H1 (cell line): ENCODE measurements at regions not wholly inside any gene's neighbourhood (a gene's known extent, or its start where the extent isn't known, plus 50 kb on each side); places are given as distances from the start of the nearest gene placed in this dataset.
A peak's percentile ranks its signal among the peaks of the same experiment; 100 is the strongest.

Experiments
- CTCF ChIA-PET: fragments of 300-600 bp; sonication (Branson Sonifier 250); formaldehyde crosslinking; loops from one replicate; lab custom pipeline; 2021; ENCODE audit not compliant: partially characterized antibody; lab: Charles Lee
- POLR2A ChIA-PET: fragments of 300-600 bp; sonication (Branson Sonifier 250); formaldehyde crosslinking; loops from one replicate; lab custom pipeline; 2021; ENCODE audit warnings: inconsistent platforms; ENCODE audit not compliant: partially characterized antibody; lab: Charles Lee
- DNase-seq, 2 experiments: peaks; one replicate each; pipeline versions ENCODE4 v3.0.0 to v3.0.0-alpha.2; 2010 to 2022; ENCODE audit warnings: low spot score in 2 of 2, low read depth in 1 of 2, mixed read lengths in 1 of 2
- FAIRE-seq: peaks from 2 replicates; lab custom pipeline; 2011; peaks lifted over from hg19 to GRCh38; lab: Jason Lieb, UNC
- H2AFZ ChIP-seq: 2 replicates; pipeline ENCODE4 v1.8.1; 2012; ENCODE audit warnings: low read length, inconsistent platforms
- H2AK5ac ChIP-seq: 2 replicates; pipeline ENCODE4 v1.6.1; 2013; ENCODE audit warnings: low read depth, low read length
- H2BK120ac ChIP-seq: replicated peaks from 2 replicates; pipeline ENCODE3; 2013; ENCODE audit warnings: low read depth, low read length, inconsistent platforms
- H2BK12ac ChIP-seq: 2 replicates; pipeline ENCODE4 v1.6.1; 2013; ENCODE audit warnings: low read depth, low read length
- H2BK15ac ChIP-seq: 2 replicates; pipeline ENCODE4 v1.6.1; 2013; ENCODE audit warnings: low read length
- H2BK20ac ChIP-seq: 2 replicates; pipeline ENCODE4 v1.6.1; 2013; ENCODE audit warnings: low read length
- H2BK5ac ChIP-seq: 2 replicates; pipeline ENCODE4 v1.6.1; 2013; ENCODE audit warnings: low read depth, low read length
- H3K14ac ChIP-seq: 2 replicates; pipeline ENCODE4 v1.6.1; 2013; ENCODE audit warnings: inconsistent platforms; ENCODE audit not compliant: insufficient read length
- H3K18ac ChIP-seq: 2 replicates; pipeline ENCODE4 v1.6.1; 2013; ENCODE audit warnings: low read length; ENCODE audit errors: extremely low read depth
- H3K23ac ChIP-seq: 2 replicates; pipeline ENCODE4 v1.6.1; 2013; ENCODE audit warnings: inconsistent platforms; ENCODE audit not compliant: insufficient read length
- H3K23me2 ChIP-seq: 2 replicates; pipeline ENCODE4 v1.6.1; 2013; ENCODE audit warnings: low read depth, low read length
- H3K27ac ChIP-seq: 2 replicates; pipeline ENCODE4 v1.6.1; 2011; ENCODE audit warnings: low read depth, low read length, inconsistent platforms
- H3K27me3 ChIP-seq, 4 experiments: replicated peaks in 1 of 4; 1 replicate in 1 of 4; 2 replicates in 3 of 4; pipeline versions ENCODE4 v1.6.1 to v1.8.1; 2011 to 2013; ENCODE audit warnings: low read length in 3 of 4, mild to moderate bottlenecking in 3 of 4, inconsistent platforms in 2 of 4, mixed read lengths in 2 of 4, moderate library complexity in 1 of 4; ENCODE audit not compliant: control insufficient read depth in 3 of 4, insufficient read depth in 3 of 4; ENCODE audit errors: extremely low read depth in 1 of 4
- H3K36me3 ChIP-seq, 4 experiments: 2 replicates each; pipeline versions ENCODE4 v1.6.1 to v1.8.1; 2011 to 2013; ENCODE audit warnings: mild to moderate bottlenecking in 4 of 4, low read length in 3 of 4, moderate library complexity in 2 of 4, control low read depth in 1 of 4, inconsistent platforms in 1 of 4; ENCODE audit not compliant: insufficient read depth in 4 of 4, control insufficient read depth in 2 of 4
- H3K4ac ChIP-seq: replicated peaks from 2 replicates; pipeline ENCODE3; 2013; ENCODE audit warnings: low read length, low read depth, mixed read lengths, inconsistent platforms; ENCODE audit not compliant: insufficient read length
- H3K4me1 ChIP-seq, 4 experiments: replicated peaks in 1 of 4; 1 replicate in 1 of 4; 2 replicates in 3 of 4; pipeline versions ENCODE4 v1.6.1 to v1.8.1; 2011 to 2013; ENCODE audit warnings: low read length in 3 of 4, inconsistent platforms in 2 of 4, mixed read lengths in 1 of 4; ENCODE audit not compliant: insufficient read depth in 4 of 4, control insufficient read depth in 3 of 4
- H3K4me2 ChIP-seq, 2 experiments: 2 replicates each; pipeline versions ENCODE4 v1.6.1 to v1.8.1; 2011 to 2013; ENCODE audit warnings: low read depth in 2 of 2, low read length in 2 of 2, control low read depth in 1 of 2, inconsistent platforms in 1 of 2, mild to moderate bottlenecking in 1 of 2; ENCODE audit not compliant: insufficient read depth in 1 of 2
- H3K4me3 ChIP-seq, 4 experiments: fragments of 200-600, 300-600 bp in 1 of 4; sonication (generic), shearing (Covaris generic), sonication (Bioruptor Twin) in 1 of 4; 2 replicates each; pipeline versions ENCODE4 v1.5.1 to v1.8.1; 2011 to 2016; ENCODE audit warnings: low read length in 4 of 4, low read depth in 3 of 4, control low read depth in 2 of 4, inconsistent platforms in 2 of 4, mild to moderate bottlenecking in 2 of 4, mixed read lengths in 1 of 4, moderate library complexity in 1 of 4; ENCODE audit not compliant: insufficient read depth in 2 of 4; ENCODE audit errors: extremely low read depth in 1 of 4
- H3K56ac ChIP-seq: replicated peaks from 2 replicates; pipeline ENCODE3; 2013; ENCODE audit warnings: low read depth, mild to moderate bottlenecking, mixed read lengths, low read length, inconsistent platforms; ENCODE audit not compliant: insufficient read length
- H3K79me1 ChIP-seq: 2 replicates; pipeline ENCODE4 v1.6.1; 2013; ENCODE audit warnings: low read depth, low read length, control low read depth
- H3K79me2 ChIP-seq, 2 experiments: 2 replicates each; pipeline versions ENCODE4 v1.6.1 to v1.8.1; 2012 to 2013; ENCODE audit warnings: low read length in 2 of 2, mild to moderate bottlenecking in 2 of 2, inconsistent platforms in 1 of 2; ENCODE audit not compliant: insufficient read depth in 2 of 2, control insufficient read depth in 1 of 2
- H3K9ac ChIP-seq, 4 experiments: replicated peaks in 1 of 4; 1 replicate in 1 of 4; 2 replicates in 3 of 4; pipeline versions ENCODE4 v1.6.1 to v1.8.1; 2011 to 2013; ENCODE audit warnings: low read depth in 3 of 4, low read length in 3 of 4, control low read depth in 2 of 4, mild to moderate bottlenecking in 2 of 4, moderate library complexity in 2 of 4, inconsistent platforms in 1 of 4; ENCODE audit errors: extremely low read depth in 1 of 4
- H3K9me3 ChIP-seq, 2 experiments: 2 replicates each; pipeline versions ENCODE4 v1.6.1 to v1.8.1; 2012 to 2013; ENCODE audit warnings: mild to moderate bottlenecking in 2 of 2, moderate library complexity in 2 of 2, control low read depth in 1 of 2, inconsistent platforms in 1 of 2, low read depth in 1 of 2, low read length in 1 of 2, mixed read lengths in 1 of 2; ENCODE audit not compliant: insufficient read depth in 2 of 2
- H4K20me1 ChIP-seq, 2 experiments: replicated peaks in 1 of 2; 2 replicates each; pipeline versions ENCODE3 to v1.8.1; 2011 to 2013; ENCODE audit warnings: inconsistent platforms in 2 of 2, low read length in 2 of 2, mild to moderate bottlenecking in 1 of 2; ENCODE audit not compliant: insufficient read depth in 2 of 2, control insufficient read depth in 1 of 2
- H4K5ac ChIP-seq: 2 replicates; pipeline ENCODE4 v1.6.1; 2013; ENCODE audit warnings: low read length, low read depth, mixed read lengths, inconsistent platforms; ENCODE audit not compliant: insufficient read length
- H4K8ac ChIP-seq: 2 replicates; pipeline ENCODE4 v1.8.0; 2013; ENCODE audit warnings: mild to moderate bottlenecking, moderate library complexity, low read length, inconsistent platforms; ENCODE audit not compliant: insufficient read depth; ENCODE audit errors: extremely low read depth
- H4K91ac ChIP-seq: replicated peaks from 2 replicates; pipeline ENCODE3; 2013; ENCODE audit warnings: low read length, mixed read lengths, inconsistent platforms; ENCODE audit not compliant: insufficient read length
- CHD2 ChIP-seq: IDR thresholded peaks from 2 replicates; pipeline ENCODE4 v1.6.1; 2012; ENCODE audit warnings: low read length, improper control_type of control experiment
- CTCF ChIP-seq, 3 experiments: IDR thresholded peaks; 1 replicate in 2 of 3; 2 replicates in 1 of 3; pipeline versions ENCODE4 v1.5.1 to v1.6.1; 2011; ENCODE audit warnings: low read length in 3 of 3, mild to moderate bottlenecking in 3 of 3, inconsistent platforms in 2 of 3, low read depth in 1 of 3, moderate library complexity in 1 of 3; ENCODE audit not compliant: insufficient read depth in 1 of 3; ENCODE audit errors: control extremely low read depth in 1 of 3
- EGR1 ChIP-seq: IDR thresholded peaks from 2 replicates; pipeline ENCODE4 v1.6.1; 2011; ENCODE audit warnings: low read depth, low read length, borderline replicate concordance
- HDAC2 ChIP-seq, 2 experiments: fragments of 300-600 bp in 1 of 2; sonication (generic) in 1 of 2; IDR thresholded peaks; 2 replicates each; pipeline ENCODE4 v1.6.1; 2011 to 2012; ENCODE audit warnings: low read depth in 2 of 2, low read length in 2 of 2, mild to moderate bottlenecking in 2 of 2, moderate library complexity in 2 of 2, borderline replicate concordance in 1 of 2, inconsistent platforms in 1 of 2
- KDM1A ChIP-seq: fragments of 200-600, 300-600 bp; sonication (generic); IDR thresholded peaks from 2 replicates; pipeline ENCODE4 v1.7.1; 2016; ENCODE audit warnings: mild to moderate bottlenecking, low read length, borderline replicate concordance
- SAP30 ChIP-seq: fragments of 300-600 bp; sonication (generic); IDR thresholded peaks from 2 replicates; pipeline ENCODE4 v1.7.1; 2012; ENCODE audit warnings: low read length, moderate library complexity, mild to moderate bottlenecking, inconsistent platforms; ENCODE audit not compliant: insufficient read depth, insufficient replicate concordance
- SP2 ChIP-seq: IDR thresholded peaks from 2 replicates; pipeline ENCODE4 v1.6.1; 2012; ENCODE audit warnings: mild to moderate bottlenecking, low read length, inconsistent platforms
- TAF7 ChIP-seq: optimal IDR thresholded peaks from 2 replicates; pipeline ENCODE3; 2011; ENCODE audit warnings: low read depth, mild to moderate bottlenecking, inconsistent platforms, low read length, moderate library complexity, borderline replicate concordance
- WGBS, 2 experiments: shearing (Covaris generic) in 1 of 2; methylation state at CpG; one replicate each; pipeline versions ENCODE4 v1.1.6 to v1.1.7; 2013 to 2015; ENCODE audit warnings: low lambda C conversion rate in 2 of 2, mixed read lengths in 2 of 2, inconsistent platforms in 1 of 2, low coverage in 1 of 2, missing lambda C conversion rate in 1 of 2; ENCODE audit not compliant: insufficient replicate concordance in 2 of 2, insufficient coverage in 1 of 2, insufficient read length in 1 of 2; ENCODE audit errors: extremely low coverage in 1 of 2, missing lambda C conversion rate in 1 of 2; 5-methylcytosine and 5-hydroxymethylcytosine counted together

GRCh38 chr2:239756031-239756789 lies 268.9 kb downstream of the NDUFA10 start:
- peaks cover 0 to 14% (median 3%) of the 10 kb centered on the region in 4 experiments; a peak in 4 of 7 replicates for H3K4me1 ChIP-seq
- H3K79me1 ChIP-seq: no peaks in the 10 kb centered on the region
- no peak overlapping the region for H2AFZ ChIP-seq
- DNase-seq: no peak
- H3K23ac ChIP-seq: no peak overlapping the region
- 82% methylated on average over 10 of the region's 10 CpGs; no CpG with 5 or more reads in 1 of the 2 experiments for WGBS, 2 experiments
- H3K4me3 ChIP-seq: no peak overlapping the region
- no peak overlapping the region for H4K91ac ChIP-seq
- no peak overlapping the region for H3K27ac ChIP-seq
- no peak overlapping the region for H2BK12ac ChIP-seq
- no peak overlapping the region for H2BK5ac ChIP-seq
- ChIA-PET CTCF (no interaction called here), POLR2A (no interaction called here)
- no peak overlapping the region for H3K9ac ChIP-seq
- no peak overlapping the region for H2BK20ac ChIP-seq
- peaks cover 12% of the 10 kb centered on the region; the same call in 1 of the 2 replicates for H3K23me2 ChIP-seq
- H3K79me2 ChIP-seq: no peaks in the 10 kb centered on the region
- TF ChIP-seq SP2 (no peak), TAF7 (no peak), KDM1A (no peak), CHD2 (no peak), SAP30 (no peak), HDAC2 (IDR thresholded peaks at IDR 0.05; ENCODE audit: borderline replicate concordance in 1 of 2, low read depth in 2 of 2, low read length in 2 of 2) (no peak), EGR1 (no peak), CTCF (IDR thresholded peaks at IDR 0.05; ENCODE audit: control extremely low read depth in 1 of 3, insufficient read depth in 1 of 3, low read depth in 1 of 3, low read length in 3 of 3) (peak; percentile 11 to 36 (median 12); a peak in 3 of 4 replicates)
- no peak overlapping the region for H2BK15ac ChIP-seq
- H3K27me3 ChIP-seq: no peaks in the 10 kb centered on the region; a peak in 1 of 7 replicates
- no peak overlapping the region for H4K5ac ChIP-seq
- no peaks in the 10 kb centered on the region for H3K9me3 ChIP-seq
- H4K20me1 ChIP-seq: peaks cover 0 to 2% of the 10 kb centered on the region in 2 experiments
- no peak overlapping the region for H2BK120ac ChIP-seq
- H3K4ac ChIP-seq: no peak overlapping the region
- no peak overlapping the region for H2AK5ac ChIP-seq
- H3K14ac ChIP-seq: no peak overlapping the region
- FAIRE-seq: no peak
- no peak overlapping the region for H3K56ac ChIP-seq
- no peaks in the 10 kb centered on the region for H3K36me3 ChIP-seq
- no peak overlapping the region for H3K18ac ChIP-seq
- no peak overlapping the region for H3K4me2 ChIP-seq
- H4K8ac ChIP-seq: no peak overlapping the region
